ENCODE measurements at regions not wholly inside any gene's neighbourhood (a gene's known extent, or its start where the extent isn't known, plus 50 kb on each side); places are given as distances from the start of the nearest gene placed in this dataset.
A peak's percentile ranks its signal among the peaks of the same experiment; 100 is the strongest.

GRCh38 chr3:10756546-10756945 is 59.5 kb upstream of the SLC6A11 start:
- no peak overlapping the region for H3K4me3 ChIP-seq (replicated peaks; ENCODE audit: low read depth, low read length)
- TF ChIP-seq CTCF (IDR thresholded peaks at IDR 0.05; ENCODE audit: low read depth, low read length, missing control alignments): no peak
- no peak for DNase-seq (ENCODE audit: extremely low read depth, low read depth)

GRCh38 chr3:10757021-10757820 is 58.8 kb upstream of the SLC6A11 start:
- no peak overlapping the region for H3K4me3 ChIP-seq (replicated peaks; ENCODE audit: low read depth, low read length)
- DNase-seq (ENCODE audit: extremely low read depth, low read depth): no peak
- TF ChIP-seq CTCF (IDR thresholded peaks at IDR 0.05; ENCODE audit: low read depth, low read length, missing control alignments): no peak

DNA sequence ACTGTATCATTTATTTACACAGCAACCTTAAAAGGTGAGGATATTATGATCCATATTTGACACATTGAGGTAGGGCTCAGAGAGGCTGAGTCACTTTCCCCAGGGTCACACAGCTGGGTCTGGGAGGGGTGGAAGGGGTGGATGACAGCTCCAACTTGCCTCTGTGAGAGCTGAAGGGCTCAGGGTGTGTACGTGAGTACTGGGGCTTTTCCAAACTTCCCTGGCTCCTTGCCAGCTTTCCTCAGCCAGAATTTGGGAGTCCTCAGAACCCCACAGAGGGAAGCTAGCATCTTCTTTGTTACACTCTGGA is 58.3 kb upstream of the SLC6A11 start:
- H3K4me3 ChIP-seq (replicated peaks; ENCODE audit: low read depth, low read length): no peak overlapping the region
- TF ChIP-seq CTCF (IDR thresholded peaks at IDR 0.05; ENCODE audit: low read depth, low read length, missing control alignments): no peak
- DNase-seq (ENCODE audit: extremely low read depth, low read depth): no peak

DNA sequence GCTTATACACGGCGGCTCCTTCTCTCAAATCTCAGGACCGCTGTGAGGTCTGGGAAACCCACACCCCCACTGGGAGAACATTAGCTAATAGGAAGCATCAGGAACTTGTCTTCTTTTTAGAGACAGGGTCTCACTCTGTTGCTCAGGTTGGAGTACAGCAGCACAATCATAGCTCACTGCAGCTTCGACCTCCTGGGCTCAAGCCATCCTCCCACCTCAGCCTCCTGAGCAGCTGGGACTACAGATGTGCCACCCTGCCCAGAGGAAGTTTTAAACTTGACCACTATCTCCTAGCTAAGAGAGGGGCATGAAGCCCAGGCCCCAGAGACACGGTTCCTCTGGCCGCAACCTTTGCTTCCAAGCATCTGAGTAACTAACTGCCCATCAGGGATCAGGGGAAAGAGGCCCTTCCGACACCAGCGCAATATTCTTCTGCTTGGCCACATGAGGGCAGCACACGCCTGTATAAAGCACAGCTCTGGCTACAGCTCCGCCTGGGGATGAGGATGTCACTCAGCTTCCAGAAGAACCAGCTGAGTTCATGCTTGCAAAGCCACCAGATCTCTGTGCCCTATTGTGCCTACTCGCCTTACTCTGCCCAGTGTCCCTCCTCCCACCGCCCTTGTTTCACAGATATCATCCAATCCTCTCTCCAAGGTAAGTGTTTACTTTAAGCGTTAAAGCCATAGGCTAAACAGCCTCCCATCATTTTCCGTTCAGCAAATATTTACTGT is 57.6 kb upstream of the SLC6A11 start:
- peak; percentile 42 for TF ChIP-seq CTCF (IDR thresholded peaks at IDR 0.05; ENCODE audit: low read depth, low read length, missing control alignments)
- peak; percentile 32 for DNase-seq (ENCODE audit: extremely low read depth, low read depth)
- H3K4me3 ChIP-seq (replicated peaks; ENCODE audit: low read depth, low read length): no peak overlapping the region

- no peak for TF ChIP-seq CTCF (IDR thresholded peaks at IDR 0.05; ENCODE audit: low read depth, low read length, missing control alignments)
- DNase-seq (ENCODE audit: extremely low read depth, low read depth): no peak
- no peak overlapping the region for H3K4me3 ChIP-seq (replicated peaks; ENCODE audit: low read depth, low read length)
These were observed 56.5 kb upstream of the SLC6A11 start for GRCh38 chr3:10759495-10759894.

DNA sequence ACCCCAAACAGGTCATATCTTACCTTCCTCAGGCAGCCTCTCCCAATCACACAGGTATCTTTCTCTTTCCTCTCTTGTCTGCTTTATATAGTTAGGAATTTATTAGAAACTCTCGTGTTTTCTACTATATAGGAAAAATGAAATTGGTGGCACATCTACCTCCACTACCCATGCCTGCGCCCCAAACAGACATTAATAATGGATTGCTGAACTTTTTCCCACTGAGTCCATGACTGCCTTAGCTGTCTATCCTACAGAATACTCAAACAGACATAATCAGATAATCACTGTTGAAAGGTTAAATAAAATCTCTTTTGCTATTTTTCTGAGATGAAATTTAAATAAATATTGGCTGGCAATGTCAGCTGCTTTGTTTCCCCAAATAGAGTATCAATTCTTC is 55.8 kb upstream of the SLC6A11 start:
- no peak overlapping the region for H3K4me3 ChIP-seq (replicated peaks; ENCODE audit: low read depth, low read length)
- TF ChIP-seq CTCF (IDR thresholded peaks at IDR 0.05; ENCODE audit: low read depth, low read length, missing control alignments): no peak
- DNase-seq (ENCODE audit: extremely low read depth, low read depth): no peak

Data from HFF-Myc (cell line).